ENCODE measurements at regions not wholly inside any gene's neighbourhood (a gene's known extent, or its start where the extent isn't known, plus 50 kb on each side); places are given as distances from the start of the nearest gene placed in this dataset.
A peak's percentile ranks its signal among the peaks of the same experiment; 100 is the strongest.

GRCh38 chr9:107906074-107906473 is 416.5 kb upstream of the KLF4 start:
- no peak for DNase-seq

GRCh38 chr9:107905308-107906020 is 415.9 kb upstream of the KLF4 start:
- peak; percentile 85 for DNase-seq

- DNase-seq: no peak
These were observed 410.4 kb upstream of the KLF4 start for GRCh38 chr9:107899961-107900330.

GRCh38 chr9:107898761-107899160 is 409.2 kb upstream of the KLF4 start:
- DNase-seq: peak; percentile 68

GRCh38 chr9:107896544-107896943 is 407.0 kb upstream of the KLF4 start:
- no peak for DNase-seq

- peak; percentile 70 for DNase-seq
These were observed 406.0 kb upstream of the KLF4 start for GRCh38 chr9:107895501-107896001.

- DNase-seq: peak; percentile 95
These were observed 405.1 kb upstream of the KLF4 start for GRCh38 chr9:107894572-107895261.

- no peak for DNase-seq
These were observed 401.4 kb upstream of the KLF4 start for GRCh38 chr9:107890921-107891465.

GRCh38 chr9:107888773-107889227 is 399.2 kb upstream of the KLF4 start:
- peak; percentile 79 for DNase-seq

- DNase-seq: no peak
These were observed 397.3 kb upstream of the KLF4 start for GRCh38 chr9:107886826-107887225.

- DNase-seq: no peak
These were observed 394.0 kb upstream of the KLF4 start for GRCh38 chr9:107883496-107884124.

GRCh38 chr9:107881626-107882300 is 392.2 kb upstream of the KLF4 start:
- no peak for DNase-seq

- no peak for DNase-seq
These were observed 388.9 kb upstream of the KLF4 start for GRCh38 chr9:107878462-107878861.

- peak; percentile 60 for DNase-seq
These were observed 386.0 kb upstream of the KLF4 start for GRCh38 chr9:107875571-107875980.

- DNase-seq: no peak
These were observed 385.2 kb upstream of the KLF4 start for GRCh38 chr9:107874591-107875369.

GRCh38 chr9:107874137-107874536 is 384.6 kb upstream of the KLF4 start:
- no peak for DNase-seq

- DNase-seq: no peak
These were observed 383.1 kb upstream of the KLF4 start for GRCh38 chr9:107872457-107873192.

- no peak for DNase-seq
These were observed 381.5 kb upstream of the KLF4 start for GRCh38 chr9:107870927-107871680.

GRCh38 chr9:107870221-107870620 is 380.7 kb upstream of the KLF4 start:
- DNase-seq: no peak

- no peak for DNase-seq
These were observed 379.5 kb upstream of the KLF4 start for GRCh38 chr9:107869111-107869510.

Measured in tongue (tissue), 1 donor.